ENCODE measurements at regions not wholly inside any gene's neighbourhood (a gene's known extent, or its start where the extent isn't known, plus 50 kb on each side); places are given as distances from the start of the nearest gene placed in this dataset.

DNA sequence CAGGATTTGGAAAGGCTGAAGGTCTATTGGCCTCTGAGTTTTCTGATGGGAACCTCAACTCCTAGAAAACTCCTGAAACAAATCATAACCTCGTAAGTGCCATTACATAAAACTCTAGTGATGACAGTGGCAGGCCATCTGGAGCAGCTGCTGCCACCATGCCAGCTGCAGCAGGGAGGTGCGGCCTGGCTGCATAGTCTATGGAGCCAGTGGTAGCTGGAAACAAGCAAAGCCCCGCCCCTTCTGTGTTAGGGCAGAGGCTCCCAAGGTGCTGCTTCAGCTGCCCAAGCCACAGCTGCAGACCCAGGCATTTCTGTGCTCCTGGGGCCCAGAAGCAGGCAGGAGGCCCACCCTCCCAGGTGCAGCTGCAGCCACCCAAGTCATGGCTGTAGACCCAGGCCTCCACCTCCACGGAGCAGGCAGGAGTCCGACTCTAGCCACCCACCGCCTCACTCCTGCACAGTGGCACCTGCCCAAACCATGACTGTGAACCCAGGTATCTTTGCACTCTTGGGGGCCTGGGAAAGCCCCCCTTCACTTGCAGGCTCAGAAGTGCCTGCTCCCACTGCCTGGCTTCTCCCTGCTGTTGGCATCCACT, 254.1 kb upstream of the KCNJ16 start:
- TF ChIP-seq, protein P1, sequence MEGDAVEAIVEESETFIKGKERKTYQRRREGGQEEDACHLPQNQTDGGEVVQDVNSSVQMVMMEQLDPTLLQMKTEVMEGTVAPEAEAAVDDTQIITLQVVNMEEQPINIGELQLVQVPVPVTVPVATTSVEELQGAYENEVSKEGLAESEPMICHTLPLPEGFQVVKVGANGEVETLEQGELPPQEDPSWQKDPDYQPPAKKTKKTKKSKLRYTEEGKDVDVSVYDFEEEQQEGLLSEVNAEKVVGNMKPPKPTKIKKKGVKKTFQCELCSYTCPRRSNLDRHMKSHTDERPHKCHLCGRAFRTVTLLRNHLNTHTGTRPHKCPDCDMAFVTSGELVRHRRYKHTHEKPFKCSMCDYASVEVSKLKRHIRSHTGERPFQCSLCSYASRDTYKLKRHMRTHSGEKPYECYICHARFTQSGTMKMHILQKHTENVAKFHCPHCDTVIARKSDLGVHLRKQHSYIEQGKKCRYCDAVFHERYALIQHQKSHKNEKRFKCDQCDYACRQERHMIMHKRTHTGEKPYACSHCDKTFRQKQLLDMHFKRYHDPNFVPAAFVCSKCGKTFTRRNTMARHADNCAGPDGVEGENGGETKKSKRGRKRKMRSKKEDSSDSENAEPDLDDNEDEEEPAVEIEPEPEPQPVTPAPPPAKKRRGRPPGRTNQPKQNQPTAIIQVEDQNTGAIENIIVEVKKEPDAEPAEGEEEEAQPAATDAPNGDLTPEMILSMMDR (IDR thresholded peaks at IDR 0.05; ENCODE audit: low read depth, low read length), result no peak
- no peak overlapping the region for H3K4me3 ChIP-seq (ENCODE audit: low read depth, low read length)

DNA sequence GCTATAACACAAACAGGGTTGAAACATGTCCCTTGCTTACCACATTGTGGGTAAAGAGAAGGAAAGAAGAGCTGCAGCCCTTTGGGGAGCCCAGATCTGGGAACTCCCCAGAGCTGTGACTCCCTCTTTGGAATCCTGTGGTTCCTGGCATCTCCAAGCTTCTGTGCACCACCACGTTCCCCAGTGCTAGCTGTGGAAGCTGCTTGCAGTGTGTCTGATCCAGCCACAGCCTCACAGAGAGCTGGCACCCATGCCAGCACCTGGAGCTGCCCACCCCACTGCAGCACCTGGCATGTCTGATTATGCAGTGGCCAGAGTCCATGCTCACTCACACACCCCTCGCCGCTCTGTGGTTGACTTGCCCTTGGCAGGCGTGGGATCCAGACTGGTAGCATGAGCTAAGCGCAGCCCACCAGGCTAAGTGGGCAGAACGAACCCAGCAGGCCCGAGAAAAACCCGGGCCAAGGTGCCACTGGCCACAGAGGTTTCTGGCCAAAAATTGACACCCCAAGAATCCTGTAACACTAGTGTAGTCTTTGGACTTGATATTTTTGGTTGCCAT, 252.6 kb upstream of the KCNJ16 start:
- H3K4me3 ChIP-seq (ENCODE audit: low read depth, low read length), result no peak overlapping the region
- TF ChIP-seq, protein P1 (IDR thresholded peaks at IDR 0.05; ENCODE audit: low read depth, low read length), result no peak

DNA sequence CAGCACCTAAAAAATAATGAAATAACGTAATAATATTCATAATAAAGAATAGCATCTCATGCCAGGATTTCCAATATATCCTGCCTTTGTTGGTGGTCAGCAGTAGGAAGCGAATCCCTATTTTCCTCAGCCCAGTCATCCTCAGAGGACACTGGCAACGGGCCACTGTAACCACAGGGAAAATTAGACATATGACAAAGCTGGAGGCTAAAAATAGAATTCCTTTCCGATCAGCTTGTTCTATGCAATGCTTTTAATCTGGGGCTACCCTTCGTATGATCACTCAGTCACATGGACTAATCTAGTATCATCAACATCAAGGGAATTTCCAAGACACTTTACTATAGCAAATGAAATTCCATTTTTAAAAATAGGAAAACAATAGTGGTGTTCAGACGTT, 246.9 kb upstream of the KCNJ16 start:
- H3K4me3 ChIP-seq (ENCODE audit: low read depth, low read length), result no peak overlapping the region
- TF ChIP-seq, protein P1 (IDR thresholded peaks at IDR 0.05; ENCODE audit: low read depth, low read length), result no peak

DNA sequence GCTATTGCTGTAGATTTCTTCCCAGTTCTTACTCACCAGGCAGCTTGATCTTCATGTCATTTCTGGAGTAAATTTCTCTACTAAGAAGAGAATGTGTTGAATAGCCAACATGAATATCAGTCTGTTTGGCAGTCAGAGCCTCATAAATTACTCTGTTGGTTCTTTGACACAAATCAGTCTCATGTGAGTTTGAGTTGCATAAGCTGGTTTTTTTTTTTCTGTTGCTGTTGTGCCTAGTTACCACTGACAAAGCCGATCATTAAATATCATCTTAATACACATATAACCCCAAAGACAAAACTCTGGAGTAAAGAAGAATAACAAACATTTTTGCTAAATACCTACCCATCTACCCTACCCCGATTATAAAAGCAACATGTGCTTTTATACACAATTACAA, 240.5 kb upstream of the KCNJ16 start:
- no peak overlapping the region for H3K4me3 ChIP-seq (ENCODE audit: low read depth, low read length)
- TF ChIP-seq, protein P1 (IDR thresholded peaks at IDR 0.05; ENCODE audit: low read depth, low read length), result no peak

DNA sequence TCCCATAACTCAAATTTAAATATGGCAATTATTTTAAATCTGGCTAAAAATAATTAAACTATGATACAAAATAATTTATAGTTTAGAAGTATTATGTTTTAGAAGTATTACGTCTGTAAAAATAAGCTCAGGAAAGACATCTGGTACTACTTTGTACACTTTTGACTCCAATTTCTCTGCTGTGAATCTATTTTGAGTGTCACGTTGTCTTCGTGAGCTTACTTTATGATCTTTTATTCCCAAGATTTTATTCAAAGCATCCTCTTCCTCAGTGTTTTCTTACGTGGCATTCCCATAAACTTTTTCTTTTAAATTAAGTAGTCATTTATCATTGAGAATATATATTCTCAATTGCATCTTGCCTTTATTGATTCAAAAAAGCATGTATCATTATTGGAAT, 223.3 kb upstream of the KCNJ16 start:
- H3K4me3 ChIP-seq (ENCODE audit: low read depth, low read length), result no peak overlapping the region
- TF ChIP-seq, protein P1 (IDR thresholded peaks at IDR 0.05; ENCODE audit: low read depth, low read length), result no peak

DNA sequence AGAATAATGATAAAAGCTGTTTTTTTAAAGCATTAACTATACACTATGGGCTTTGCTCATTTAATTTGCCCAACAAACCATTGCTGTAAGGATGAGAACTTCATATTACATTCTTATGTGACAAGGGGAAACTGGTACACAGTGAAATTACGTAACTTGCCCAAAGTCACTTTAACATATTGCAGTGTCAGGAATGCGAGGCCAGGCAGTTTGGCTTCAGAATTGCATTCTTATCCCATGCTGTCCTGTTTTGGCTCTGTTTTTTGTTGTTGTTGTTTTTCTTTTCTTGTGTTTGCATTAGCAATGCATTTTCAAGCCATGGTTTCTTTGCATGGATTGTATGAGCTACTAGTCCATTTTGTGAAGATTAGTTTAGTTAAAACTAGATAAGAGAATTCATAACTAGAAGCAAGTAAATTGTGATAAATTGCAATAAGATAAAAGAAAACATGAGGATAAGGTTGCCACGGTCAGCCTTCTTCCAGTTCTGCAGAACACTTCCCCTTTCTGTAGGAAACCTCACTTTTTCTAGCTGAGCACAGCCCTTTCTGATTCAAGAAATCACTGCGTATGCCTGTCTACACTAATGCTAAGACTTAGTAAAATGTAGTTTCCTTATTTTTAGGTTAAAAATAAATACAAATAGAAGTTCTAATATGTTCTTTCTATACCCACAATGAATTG, 221.3 kb upstream of the KCNJ16 start:
- no peak overlapping the region for H3K4me3 ChIP-seq (ENCODE audit: low read depth, low read length)
- TF ChIP-seq, protein P1 (IDR thresholded peaks at IDR 0.05; ENCODE audit: low read depth, low read length), result no peak

DNA sequence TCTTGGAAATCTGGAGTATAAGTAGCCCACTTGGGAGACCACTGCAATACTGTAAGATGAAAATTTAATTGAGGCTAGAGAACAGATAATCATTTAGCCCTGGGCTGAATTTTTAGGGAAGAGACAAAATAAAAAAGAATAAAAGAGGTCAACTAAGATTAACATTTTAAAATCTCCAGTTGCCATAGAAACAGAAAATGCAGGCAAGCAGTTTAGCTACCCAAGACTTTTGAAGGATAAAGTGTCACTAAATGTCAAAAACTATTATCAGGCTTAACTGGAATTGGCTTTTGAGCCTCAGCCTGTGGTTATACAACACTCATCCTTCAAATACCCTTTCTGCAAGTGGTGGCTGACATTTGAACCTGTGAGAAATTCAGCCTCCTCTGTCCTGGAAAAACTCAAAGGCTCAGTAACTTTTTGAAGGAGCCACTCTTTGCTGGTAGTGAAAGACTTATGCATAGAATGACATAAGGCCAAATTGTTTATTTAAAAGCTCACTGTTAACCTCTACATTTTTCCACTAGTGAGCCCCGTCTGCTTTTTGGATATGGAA, 220.7 kb upstream of the KCNJ16 start:
- H3K4me3 ChIP-seq (ENCODE audit: low read depth, low read length), result no peak overlapping the region
- TF ChIP-seq, protein P1 (IDR thresholded peaks at IDR 0.05; ENCODE audit: low read depth, low read length), result no peak
